ENCODE measurements at regions not wholly inside any gene's neighbourhood (a gene's known extent, or its start where the extent isn't known, plus 50 kb on each side); places are given as distances from the start of the nearest gene placed in this dataset.

GRCh38 chr11:109093354-109093753, 328.6 kb upstream of the C11orf87 start:
- Mint-ChIP-seq H3K4me3 (ENCODE audit: unreplicated experiment) (no peak overlapping the region), H3K27ac (ENCODE audit: unreplicated experiment) (no peak overlapping the region), H3K9me3 (ENCODE audit: unreplicated experiment) (no peaks in the 10 kb centered on the region), H3K4me1 (ENCODE audit: unreplicated experiment) (peaks cover 7% of the 10 kb centered on the region), H3K36me3 (ENCODE audit: low read depth, unreplicated experiment) (no peaks in the 10 kb centered on the region), H3K27me3 (ENCODE audit: unreplicated experiment) (no peaks in the 10 kb centered on the region)
- no peak for DNase-seq (ENCODE audit: low spot score)
- no peak for TF ChIP-seq CTCF (IDR thresholded peaks at IDR 0.05; ENCODE audit: unreplicated experiment)

- no peaks in the 10 kb centered on the region for H3K4me1 Mint-ChIP-seq (ENCODE audit: unreplicated experiment)
- no peak for DNase-seq (ENCODE audit: low spot score)
- no peak overlapping the region for H3K4me3 Mint-ChIP-seq (ENCODE audit: unreplicated experiment)
- H3K36me3 Mint-ChIP-seq (ENCODE audit: low read depth, unreplicated experiment): no peaks in the 10 kb centered on the region
- H3K27ac Mint-ChIP-seq (ENCODE audit: unreplicated experiment): no peak overlapping the region
- H3K27me3 Mint-ChIP-seq (ENCODE audit: unreplicated experiment): no peaks in the 10 kb centered on the region
- H3K9me3 Mint-ChIP-seq (ENCODE audit: unreplicated experiment): no peaks in the 10 kb centered on the region
- no peak for TF ChIP-seq CTCF (IDR thresholded peaks at IDR 0.05; ENCODE audit: unreplicated experiment)
Measured at GRCh38 chr11:109096266-109096665, 325.7 kb upstream of the C11orf87 start.

GRCh38 chr11:109106151-109106906, 315.7 kb upstream of the C11orf87 start:
- DNase-seq (ENCODE audit: low spot score): no peak
- H3K4me3 Mint-ChIP-seq (ENCODE audit: unreplicated experiment): no peak overlapping the region
- H3K27ac Mint-ChIP-seq (ENCODE audit: unreplicated experiment): no peak overlapping the region

GRCh38 chr11:109109150-109109549, 312.8 kb upstream of the C11orf87 start:
- no peaks in the 10 kb centered on the region for H3K27me3 Mint-ChIP-seq (ENCODE audit: unreplicated experiment)
- H3K9me3 Mint-ChIP-seq (ENCODE audit: unreplicated experiment): no peaks in the 10 kb centered on the region
- no peak overlapping the region for H3K27ac Mint-ChIP-seq (ENCODE audit: unreplicated experiment)
- no peak for DNase-seq (ENCODE audit: low spot score)
- H3K4me1 Mint-ChIP-seq (ENCODE audit: unreplicated experiment): no peaks in the 10 kb centered on the region
- TF ChIP-seq CTCF (IDR thresholded peaks at IDR 0.05; ENCODE audit: unreplicated experiment): no peak
- H3K4me3 Mint-ChIP-seq (ENCODE audit: unreplicated experiment): no peak overlapping the region
- no peaks in the 10 kb centered on the region for H3K36me3 Mint-ChIP-seq (ENCODE audit: low read depth, unreplicated experiment)

More at GRCh38 chr11:109106151-109106906, 315.7 kb upstream of the C11orf87 start:
- H3K9me3 Mint-ChIP-seq (ENCODE audit: unreplicated experiment): no peaks in the 10 kb centered on the region
- H3K27me3 Mint-ChIP-seq (ENCODE audit: unreplicated experiment): no peaks in the 10 kb centered on the region
- TF ChIP-seq CTCF (IDR thresholded peaks at IDR 0.05; ENCODE audit: unreplicated experiment): no peak
- H3K4me1 Mint-ChIP-seq (ENCODE audit: unreplicated experiment): no peaks in the 10 kb centered on the region
- no peaks in the 10 kb centered on the region for H3K36me3 Mint-ChIP-seq (ENCODE audit: low read depth, unreplicated experiment)

GRCh38 chr11:109109571-109110315, 312.2 kb upstream of the C11orf87 start:
- Mint-ChIP-seq H3K4me3 (ENCODE audit: unreplicated experiment) (no peak overlapping the region), H3K4me1 (ENCODE audit: unreplicated experiment) (peaks cover 1% of the 10 kb centered on the region), H3K27ac (ENCODE audit: unreplicated experiment) (no peak overlapping the region), H3K27me3 (ENCODE audit: unreplicated experiment) (peaks cover 2% of the 10 kb centered on the region), H3K36me3 (ENCODE audit: low read depth, unreplicated experiment) (no peaks in the 10 kb centered on the region), H3K9me3 (ENCODE audit: unreplicated experiment) (no peaks in the 10 kb centered on the region)
- TF ChIP-seq CTCF (IDR thresholded peaks at IDR 0.05; ENCODE audit: unreplicated experiment): no peak
- no peak for DNase-seq (ENCODE audit: low spot score)
